Esophagus mucosa (tissue), 1 donor: ENCODE measurements at regions not wholly inside any gene's neighbourhood (a gene's known extent, or its start where the extent isn't known, plus 50 kb on each side); places are given as distances from the start of the nearest gene placed in this dataset.

Experiments
- ATAC-seq: fragments of 200-7000 bp; cut with Tn5 transposase; one replicate; pipeline ENCODE4 v1.9.1; 2020
- donor health status: DM: yes; HTN: yes; CAD: no.

DNA sequence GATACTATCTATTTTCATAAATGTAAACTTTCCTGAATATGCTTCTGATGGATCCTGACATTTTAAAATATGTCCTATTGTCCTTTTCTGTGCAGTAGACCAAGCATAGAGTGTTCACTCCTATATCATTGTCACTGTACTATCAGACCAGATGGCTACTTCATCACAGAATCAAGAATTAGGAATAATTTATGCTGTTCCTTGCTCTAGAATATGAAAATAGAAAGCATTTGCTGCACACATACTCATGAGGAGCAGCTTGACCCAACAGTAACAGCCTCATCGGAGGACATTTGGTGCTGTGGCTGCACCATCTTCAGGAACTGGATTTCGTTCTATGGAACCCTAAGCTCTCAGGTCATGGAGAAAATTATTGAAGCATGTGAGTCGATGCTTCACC, 468.9 kb upstream of the HNRNPA3 start:
- no peak for ATAC-seq

- ATAC-seq: no peak
Measured at GRCh38 chr2:176744146-176744545, 468.4 kb upstream of the HNRNPA3 start.

DNA sequence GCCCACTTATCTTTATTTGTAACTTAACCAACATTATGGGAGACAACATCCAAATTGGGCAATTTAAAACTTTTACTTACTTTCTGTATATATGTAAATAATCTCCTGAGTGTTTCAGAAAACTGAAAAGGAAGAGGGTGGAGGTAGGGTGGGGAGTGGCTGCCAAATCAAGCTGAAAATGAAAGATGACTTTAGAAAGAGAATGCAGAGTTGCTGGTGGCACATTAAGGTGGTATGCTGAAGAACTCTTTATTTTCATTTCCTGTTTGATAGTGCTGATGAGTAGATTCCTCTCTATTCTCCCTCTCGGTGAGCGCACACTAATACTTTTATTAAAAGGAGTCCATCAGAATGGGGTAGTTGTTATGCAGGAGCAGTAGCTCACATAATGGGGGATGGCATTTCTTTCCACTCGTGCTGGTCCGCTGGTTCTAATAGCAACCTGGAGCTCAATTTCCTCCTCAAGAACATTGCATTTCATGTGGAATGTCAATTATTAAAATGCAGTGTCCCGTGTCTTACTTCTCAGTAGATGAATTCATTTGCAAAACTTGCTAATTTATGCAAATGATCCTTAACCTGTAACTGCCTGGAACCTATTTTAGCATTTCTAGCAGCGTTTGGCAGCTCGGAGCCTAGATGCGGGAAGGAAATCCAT, 466.9 kb upstream of the HNRNPA3 start:
- ATAC-seq: no peak

- no peak for ATAC-seq
Measured at GRCh38 chr2:176746411-176746810, 466.2 kb upstream of the HNRNPA3 start.

- no peak for ATAC-seq
Measured at GRCh38 chr2:176747506-176747905, 465.1 kb upstream of the HNRNPA3 start.

GRCh38 chr2:176747928-176748327, 464.7 kb upstream of the HNRNPA3 start:
- ATAC-seq: no peak

DNA sequence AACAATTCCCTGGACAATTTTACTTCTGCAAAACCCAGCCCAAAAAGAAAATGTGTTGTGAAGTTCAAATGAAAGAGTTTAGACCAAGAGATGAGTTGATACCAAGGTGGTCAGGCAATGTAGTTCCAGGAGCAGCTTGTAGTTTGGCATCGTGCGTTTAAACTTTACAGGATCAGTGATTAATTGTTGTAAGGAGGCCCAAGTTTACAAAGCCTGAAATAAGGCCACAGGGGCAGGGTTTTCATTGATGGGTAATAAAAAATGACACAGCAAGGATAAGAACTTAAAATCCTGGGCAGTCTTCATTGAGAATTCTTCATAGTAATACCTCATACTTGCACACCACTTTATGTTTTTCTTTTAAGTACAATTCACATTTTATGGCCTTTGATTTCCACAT, 463.9 kb upstream of the HNRNPA3 start:
- ATAC-seq: no peak

DNA sequence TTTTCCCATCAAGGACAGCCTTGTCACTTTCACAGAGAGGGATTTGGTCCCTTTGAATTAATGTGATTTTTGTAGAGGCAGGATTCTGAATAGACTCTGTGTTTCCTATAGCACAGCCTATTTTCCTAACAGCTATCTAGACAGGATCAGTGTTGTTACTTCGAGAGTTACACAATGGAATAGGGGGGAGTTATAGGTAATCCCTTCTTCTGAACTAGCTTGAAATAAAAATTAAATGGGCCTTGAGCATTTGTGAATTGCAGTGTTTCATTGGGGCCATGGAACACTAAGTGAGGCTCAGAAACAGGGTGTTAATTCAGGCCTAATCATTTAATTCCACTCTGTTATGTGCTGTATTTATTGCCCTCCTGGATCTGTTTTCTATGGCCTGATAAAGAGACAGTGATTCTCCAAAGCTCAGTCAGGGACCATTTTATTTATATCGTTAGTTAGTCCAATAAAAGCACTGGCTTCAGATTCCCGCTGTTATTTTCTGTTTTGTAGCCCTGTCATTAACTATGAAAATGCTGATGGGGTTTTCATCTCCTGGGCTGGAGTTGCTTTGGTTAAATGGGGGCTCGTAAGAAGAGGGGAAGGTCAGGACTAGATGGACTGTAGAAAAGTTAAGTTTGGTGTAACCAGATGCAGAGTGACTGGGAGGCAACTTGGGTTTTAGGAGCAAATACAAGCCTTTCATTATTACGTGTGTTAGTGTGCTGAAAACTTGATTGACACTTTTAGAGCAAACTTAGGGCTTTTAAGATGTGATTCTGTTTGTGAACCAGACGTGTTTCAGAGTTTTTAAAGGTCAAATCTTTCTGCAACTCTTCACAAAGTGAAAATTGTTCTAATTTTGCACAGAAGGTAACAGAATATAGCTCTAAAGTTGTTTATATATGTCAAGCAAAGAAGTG, 461.0 kb upstream of the HNRNPA3 start:
- no peak for ATAC-seq

DNA sequence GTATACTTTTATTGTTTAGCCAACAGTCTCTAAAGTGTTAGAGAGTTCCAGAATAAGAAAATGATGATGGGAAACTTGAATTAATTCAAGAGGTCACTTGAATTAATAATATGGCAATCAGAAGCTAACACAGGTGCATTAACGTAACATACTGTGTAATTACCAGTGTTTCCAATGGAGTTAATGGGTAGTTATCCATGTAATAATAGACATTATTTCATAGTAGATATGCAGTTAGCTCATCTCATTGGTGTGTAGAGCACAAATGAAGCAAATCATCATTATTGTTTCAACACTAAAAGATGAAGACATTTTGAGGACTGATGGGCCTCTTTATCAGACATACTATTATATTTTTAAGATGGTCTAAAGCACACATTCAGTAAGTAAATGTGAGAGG, 460.3 kb upstream of the HNRNPA3 start:
- no peak for ATAC-seq

DNA sequence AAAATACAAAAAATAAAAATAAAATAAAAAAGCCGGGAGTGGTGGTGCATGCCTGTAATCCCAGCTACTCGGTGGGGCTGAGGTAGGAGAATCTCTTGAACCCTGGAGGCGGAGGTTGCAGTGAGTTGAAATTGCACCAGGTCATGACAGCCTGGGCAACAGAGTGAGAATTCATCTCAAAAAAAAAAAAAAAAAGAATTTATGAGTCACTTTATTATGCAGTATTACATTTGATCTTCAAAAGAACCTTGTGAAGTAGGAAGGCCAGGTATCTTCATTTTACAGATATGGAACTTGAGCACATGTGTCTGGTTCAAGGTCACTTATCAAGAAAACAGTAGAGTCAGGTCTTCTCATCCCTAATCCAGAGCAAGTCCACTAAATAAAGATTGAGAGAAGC, 459.4 kb upstream of the HNRNPA3 start:
- no peak for ATAC-seq

GRCh38 chr2:176753752-176754474, 458.7 kb upstream of the HNRNPA3 start:
- no peak for ATAC-seq

GRCh38 chr2:176755537-176756135, 457.0 kb upstream of the HNRNPA3 start:
- no peak for ATAC-seq

DNA sequence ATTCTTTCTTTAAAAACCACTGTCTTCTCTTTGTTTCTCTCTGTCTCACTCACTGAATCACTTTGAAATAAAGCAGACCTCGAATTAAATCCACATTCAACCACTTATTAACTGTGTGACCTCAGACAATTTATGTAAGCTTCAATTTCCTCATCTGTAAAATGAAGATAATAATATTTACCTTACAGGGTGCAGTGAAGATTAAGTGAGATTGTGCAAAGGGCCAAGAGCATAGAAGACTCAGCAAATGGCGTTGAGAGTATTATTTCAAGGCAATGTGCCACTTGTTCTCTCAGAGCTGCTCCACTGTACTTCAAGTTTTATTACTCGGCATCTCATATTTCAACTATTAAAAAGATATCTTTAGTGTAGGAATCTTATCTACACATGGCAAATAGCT, 454.2 kb upstream of the HNRNPA3 start:
- ATAC-seq: no peak

DNA sequence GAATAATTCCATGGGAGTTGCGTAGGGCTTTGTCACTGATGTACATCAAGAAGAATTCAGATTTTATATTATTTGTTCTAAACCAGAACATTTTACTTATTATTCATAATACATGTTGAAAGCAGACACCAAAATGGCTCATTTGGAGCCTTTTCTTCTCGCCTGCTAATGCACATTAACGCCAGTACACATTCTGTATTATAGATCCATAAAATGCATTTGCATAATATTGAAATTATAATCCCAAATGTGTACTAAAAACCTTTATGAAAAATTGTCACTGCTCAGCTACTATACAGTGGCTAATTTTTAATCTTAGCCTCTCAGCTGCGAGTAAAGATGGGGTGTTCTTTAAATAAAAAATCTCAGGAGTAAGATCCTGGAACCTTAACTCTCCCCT, 452.2 kb upstream of the HNRNPA3 start:
- no peak for ATAC-seq

DNA sequence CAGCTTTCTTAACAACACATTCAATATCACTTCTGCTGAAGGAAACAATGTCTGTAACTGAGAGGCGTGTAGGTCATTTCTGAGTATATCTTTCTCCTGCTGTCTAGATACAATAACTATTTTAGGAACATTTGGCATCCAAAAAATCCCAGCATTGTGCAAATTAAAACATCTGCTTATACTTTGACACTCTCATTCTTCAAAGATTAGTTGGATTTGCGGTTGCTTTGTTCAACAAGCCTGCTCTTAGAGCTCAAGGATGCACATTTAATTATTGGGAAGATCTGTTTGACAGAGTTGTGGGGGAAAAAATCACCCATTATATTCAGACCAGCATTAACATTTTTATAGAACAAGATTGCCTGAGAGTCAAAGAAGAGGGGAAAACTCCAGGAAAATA, 449.5 kb upstream of the HNRNPA3 start:
- ATAC-seq: no peak

- no peak for ATAC-seq
Measured at GRCh38 chr2:176763851-176764404, 448.7 kb upstream of the HNRNPA3 start.

GRCh38 chr2:176764921-176765320, 447.7 kb upstream of the HNRNPA3 start:
- ATAC-seq: no peak

DNA sequence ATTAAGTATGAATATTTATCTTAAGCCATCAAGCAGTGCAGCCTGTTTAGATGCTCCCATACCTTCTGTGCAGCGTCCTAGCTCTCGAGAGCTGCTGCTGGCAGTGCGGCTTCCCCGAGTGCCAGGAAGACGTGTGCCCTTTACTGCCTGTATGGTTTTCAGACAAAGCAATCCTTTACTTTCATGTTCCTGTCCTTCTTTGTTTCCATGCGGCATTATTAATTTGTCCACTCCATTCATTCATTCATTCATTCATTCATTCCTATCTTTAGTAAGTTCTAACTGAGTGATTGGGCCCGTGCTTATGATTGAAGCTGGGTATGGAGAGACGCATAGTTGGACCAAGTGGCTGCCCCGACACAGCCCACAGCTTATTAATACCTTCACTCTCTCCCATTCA, 446.6 kb upstream of the HNRNPA3 start:
- no peak for ATAC-seq

DNA sequence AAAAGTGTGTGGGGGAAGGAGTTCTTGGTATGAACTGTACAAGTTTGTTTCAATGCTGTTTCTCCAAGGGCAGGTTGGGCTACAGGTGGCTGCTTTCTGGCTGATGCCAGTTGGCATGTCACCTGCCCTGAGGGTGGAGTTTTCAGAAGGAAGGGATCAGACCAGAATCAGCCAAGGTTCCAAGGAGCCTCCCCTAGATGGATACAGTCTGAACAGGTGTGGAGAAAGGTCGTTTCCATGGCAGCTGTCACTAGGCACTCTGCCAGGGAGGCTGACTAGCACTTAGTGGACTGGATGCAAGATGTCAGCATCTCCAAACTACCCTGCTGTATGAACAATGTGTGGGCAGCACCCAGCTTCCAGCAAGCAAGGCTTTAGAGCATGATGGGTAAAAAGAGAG, 444.4 kb upstream of the HNRNPA3 start:
- no peak for ATAC-seq

DNA sequence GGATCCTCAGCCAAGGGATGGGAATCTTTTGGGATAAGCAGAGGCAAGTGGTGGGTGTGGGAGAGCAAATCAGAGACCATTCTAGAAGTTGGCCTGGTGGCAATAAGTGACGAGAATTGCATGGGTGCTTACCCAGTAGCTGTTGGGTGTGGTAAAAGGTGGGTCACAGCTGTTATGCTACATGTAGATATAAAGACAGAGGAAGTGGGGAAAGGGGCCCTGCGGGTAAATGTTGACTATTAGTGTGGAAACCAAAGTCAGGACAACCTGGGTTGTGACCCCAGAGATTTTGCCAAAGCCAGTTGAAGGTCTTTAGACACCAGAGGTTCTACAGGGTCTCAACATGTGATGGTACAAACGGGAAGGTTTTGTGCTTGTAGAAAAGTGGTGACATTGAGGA, 443.6 kb upstream of the HNRNPA3 start:
- ATAC-seq: no peak

DNA sequence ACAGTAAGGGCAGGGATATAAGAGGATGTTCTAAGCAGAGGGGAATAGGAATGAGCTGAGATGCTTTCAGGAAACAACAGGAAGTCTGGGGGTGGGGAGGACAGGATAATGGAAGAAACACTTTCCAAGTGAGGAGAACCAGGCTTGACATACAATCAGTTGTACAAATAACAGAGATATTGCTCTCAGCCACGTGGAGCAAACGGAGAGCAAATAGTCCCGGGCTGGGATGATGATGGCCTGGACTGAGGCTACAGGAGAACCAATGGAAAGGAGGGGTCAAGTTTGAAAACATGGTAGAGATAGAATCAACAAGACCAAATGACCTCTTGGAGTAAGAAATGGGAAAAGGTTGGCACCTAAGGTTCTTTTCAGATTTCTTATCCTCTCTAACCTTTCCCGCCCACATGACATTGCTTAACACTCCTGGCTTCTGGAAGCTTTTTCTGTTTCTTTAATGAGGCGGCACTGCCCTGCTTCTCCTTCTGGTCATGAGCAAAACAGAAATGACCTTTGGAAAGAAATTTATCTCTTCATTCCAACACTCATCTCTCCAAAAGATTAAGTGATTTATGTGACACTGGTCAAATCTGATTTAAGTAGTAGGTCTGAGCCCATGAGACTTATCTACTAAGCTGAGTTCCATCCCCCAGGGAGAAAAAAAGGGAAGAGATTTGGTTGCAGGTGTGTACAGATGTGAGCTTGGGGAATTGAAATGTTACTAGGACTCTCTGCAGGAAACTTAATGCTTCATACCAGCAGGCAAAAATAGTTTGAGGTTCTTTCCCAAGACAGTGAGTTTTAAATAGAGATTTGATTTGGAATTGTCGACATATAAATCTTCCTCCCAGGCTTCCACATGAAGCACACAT, 442.9 kb upstream of the HNRNPA3 start:
- ATAC-seq: no peak

DNA sequence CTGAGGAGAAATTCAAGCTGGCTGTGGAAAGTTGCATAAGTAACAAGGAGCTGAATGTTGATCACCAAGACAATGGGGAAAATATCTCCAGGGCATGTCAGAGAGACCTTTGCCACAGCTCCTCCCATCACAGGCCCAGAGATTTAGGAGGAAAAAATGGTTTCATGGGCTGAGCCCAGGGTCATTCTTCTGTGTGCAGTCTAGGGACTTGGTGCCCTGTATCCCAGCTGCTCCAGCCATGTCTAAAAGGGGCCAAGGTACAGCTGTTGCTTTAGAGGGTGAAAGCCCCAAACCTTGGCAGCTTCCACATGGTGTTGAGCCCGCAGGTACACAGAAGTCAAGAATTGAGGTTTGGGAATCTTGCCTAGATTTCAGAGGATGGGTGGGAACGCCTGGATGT, 439.8 kb upstream of the HNRNPA3 start:
- no peak for ATAC-seq
